Adrenal gland (tissue), 9 donors: ENCODE measurements at regions not wholly inside any gene's neighbourhood (a gene's known extent, or its start where the extent isn't known, plus 50 kb on each side); places are given as distances from the start of the nearest gene placed in this dataset.

Source experiments
- DNase-seq, 7 donors: peaks; one replicate each; pipeline ENCODE4 v3.0.0-alpha.2; 2019 to 2020
- H3K27ac ChIP-seq, 5 donors: fragments of 200-600 bp; sonication (generic) in 4 of 5; 1 replicate in 3 of 5; 2 replicates in 2 of 5; pipeline versions ENCODE4 v1.5.1 to v1.8.0; 2016 to 2020; ENCODE audit warnings: mild to moderate bottlenecking in 1 of 5
- H3K27me3 ChIP-seq: fragments of 200-600 bp; 2 replicates; pipeline ENCODE4 v1.8.0; 2021
- H3K36me3 ChIP-seq, 2 donors: fragments of 200-600 bp; replicated peaks in 1 of 2; 1 replicate in 1 of 2; 2 replicates in 1 of 2; pipeline versions ENCODE4 v1.5.1 to v1.8.0; 2018 to 2022
- H3K4me1 ChIP-seq, 2 donors: fragments of 200-600 bp; replicated peaks in 1 of 2; 1 replicate in 1 of 2; 2 replicates in 1 of 2; pipeline versions ENCODE4 v1.5.1 to v1.8.0; 2018 to 2021
- H3K4me3 ChIP-seq, 4 donors: fragments of 200-600 bp; sonication (generic) in 3 of 4; one replicate each; pipeline ENCODE4 v1.5.1; 2016 to 2018
- H3K9me3 ChIP-seq, 3 donors: fragments of 200-600 bp; sonication (generic) in 1 of 3; replicated peaks in 1 of 3; 1 replicate in 2 of 3; 2 replicates in 1 of 3; pipeline versions ENCODE4 v1.5.1 to v1.8.0; 2016 to 2021
- CTCF ChIP-seq, 6 experiments: fragments of 450-650 bp in 4 of 6; fragments of 200-600 bp in 2 of 6; sonication (generic) in 1 of 6; IDR thresholded peaks; 1 replicate in 5 of 6; 2 replicates in 1 of 6; pipeline versions ENCODE4 v1.5.1 to v1.8.0; 2016 to 2021; ENCODE audit warnings: antibody characterized with exemption in 6 of 6, mild to moderate bottlenecking in 2 of 6, moderate library complexity in 1 of 6
- POLR2A ChIP-seq, 2 donors: fragments of 450-650 bp; IDR thresholded peaks; one replicate each; pipeline ENCODE4 v1.6.1; 2017; ENCODE audit warnings: antibody characterized with exemption in 2 of 2, mild to moderate bottlenecking in 2 of 2, moderate library complexity in 1 of 2
- WGBS, 4 donors: extraction: QIAGEN DNeasy Blood & Tissue Kit in 2 of 4; methylation state at CpG; one replicate each; pipeline versions ENCODE4 v1.1.5 to v1.1.7; 2013 to 2017; 5-methylcytosine and 5-hydroxymethylcytosine counted together
- intact Hi-C, 2 donors: fragments of 100-400 bp; cut with DNase I; formaldehyde crosslinking; loops; one replicate each; pipeline versions ENCODE4 v1.14.1 to v1.15.0; 2022 to 2023
- donor health status: healthy with polysubstance abuse.
- donor health status: Bipolar disorder and iron deficiency.
- donor health status: DM: yes; HTN: yes; CAD: no.
- donor health status: DM: no; HTN: no; CAD: no.
- donor health status: DM: no; HTN: no; CAD: no.

GRCh38 chr11:38206663-38207062, 1608.6 kb upstream of the RAG2 start:
- 77 to 81% (median 79%) methylated on average over 2 of the region's 2 CpGs for WGBS, 4 donors
- TF ChIP-seq CTCF (IDR thresholded peaks at IDR 0.05) (no peak), POLR2A (IDR thresholded peaks at IDR 0.05) (no peak)
- Histone ChIP-seq H3K36me3 (no peaks in the 10 kb centered on the region), H3K27ac (no peak overlapping the region), H3K9me3 (no peaks in the 10 kb centered on the region), H3K27me3 (no peaks in the 10 kb centered on the region), H3K4me3 (no peak overlapping the region), H3K4me1 (no peaks in the 10 kb centered on the region)
- no peak for DNase-seq
- intact Hi-C loops: no loop called here

- Histone ChIP-seq H3K4me3 (no peak overlapping the region), H3K36me3 (no peaks in the 10 kb centered on the region), H3K27me3 (no peaks in the 10 kb centered on the region), H3K9me3 (peaks cover 0 to 4% (median 0%) of the 10 kb centered on the region in 3 donors), H3K4me1 (no peaks in the 10 kb centered on the region), H3K27ac (no peak overlapping the region)
- intact Hi-C loops: no loop called here
- 81 to 87% (median 83%) methylated on average over 1 of the region's 1 CpG for WGBS, 4 donors
- DNase-seq: no peak
- TF ChIP-seq POLR2A (IDR thresholded peaks at IDR 0.05): no peak
- peak in 1 of 6 experiments; percentile 15 for TF ChIP-seq CTCF (IDR thresholded peaks at IDR 0.05)
These were observed 1593.1 kb upstream of the RAG2 start for GRCh38 chr11:38191101-38191500.

- 7 to 14% (median 12%) methylated on average over 1 of the region's 1 CpG for WGBS, 4 donors
- no peak for DNase-seq
- H3K9me3 ChIP-seq: no peaks in the 10 kb centered on the region
- no peak overlapping the region for H3K27ac ChIP-seq
- intact Hi-C loops: no loop called here
- no peaks in the 10 kb centered on the region for H3K4me1 ChIP-seq
- H3K36me3 ChIP-seq: no peaks in the 10 kb centered on the region
- H3K27me3 ChIP-seq: no peaks in the 10 kb centered on the region
- TF ChIP-seq CTCF (IDR thresholded peaks at IDR 0.05) (no peak), POLR2A (IDR thresholded peaks at IDR 0.05) (no peak)
- no peak overlapping the region for H3K4me3 ChIP-seq
These were observed 1584.3 kb upstream of the RAG2 start for GRCh38 chr11:38182126-38182866.

GRCh38 chr11:38176686-38177322, 1578.8 kb upstream of the RAG2 start:
- intact Hi-C loops: no loop called here
- Histone ChIP-seq H3K4me3 (no peak overlapping the region), H3K27me3 (no peaks in the 10 kb centered on the region), H3K9me3 (no peaks in the 10 kb centered on the region), H3K36me3 (no peaks in the 10 kb centered on the region), H3K27ac (no peak overlapping the region), H3K4me1 (no peaks in the 10 kb centered on the region)
- no peak for DNase-seq
- TF ChIP-seq CTCF (IDR thresholded peaks at IDR 0.05): no peak
- no peak for TF ChIP-seq POLR2A (IDR thresholded peaks at IDR 0.05)
- WGBS, 4 donors: 87 to 90% (median 88%) methylated on average over 6 to 12 of the region's 12 CpGs
